C4-2B (cell line): ENCODE measurements at regions not wholly inside any gene's neighbourhood (a gene's known extent, or its start where the extent isn't known, plus 50 kb on each side); places are given as distances from the start of the nearest gene placed in this dataset.

Source experiments
- CTCF ChIP-seq: fragments of 450-650 bp; conservative IDR thresholded peaks from 2 replicates; pipeline ENCODE4 v1.5.1; 2017; ENCODE audit warnings: mild to moderate bottlenecking
- ZFX ChIP-seq: fragments of 450-650 bp; IDR thresholded peaks from 2 replicates; pipeline ENCODE4 v1.6.1; 2017

- TF ChIP-seq CTCF, result no peak
- no peak for TF ChIP-seq ZFX
These were observed 105.1 kb upstream of the MAP1LC3B2 start for GRCh38 chr12:116454076-116454475.
